DND-41 (cell line): ENCODE measurements at regions not wholly inside any gene's neighbourhood (a gene's known extent, or its start where the extent isn't known, plus 50 kb on each side); places are given as distances from the start of the nearest gene placed in this dataset.

Source experiments
- CTCF ChIP-seq: IDR thresholded peaks from 2 replicates; pipeline ENCODE4 v1.5.1; 2012; ENCODE audit warnings: borderline replicate concordance, low read length, moderate library complexity, mild to moderate bottlenecking; ENCODE audit not compliant: poor library complexity, severe bottlenecking; ENCODE audit errors: extremely low read depth
- EZH2 ChIP-seq: IDR thresholded peaks from 3 replicates; pipeline ENCODE4 v1.6.1; 2012; ENCODE audit warnings: borderline replicate concordance, low read depth, mild to moderate bottlenecking, moderate library complexity, low read length, inconsistent platforms; ENCODE audit not compliant: severe bottlenecking

- no peak for TF ChIP-seq CTCF
- TF ChIP-seq EZH2 = no peak
These were observed 103.9 kb upstream of the PMEPA1 start for GRCh38 chr20:57813509-57814269.
